Neutrophil (primary cell): ENCODE measurements at regions not wholly inside any gene's neighbourhood (a gene's known extent, or its start where the extent isn't known, plus 50 kb on each side); places are given as distances from the start of the nearest gene placed in this dataset.

Source experiments
- H3K27ac ChIP-seq: fragments of 200-600 bp; sonication (generic); 2 replicates; pipeline ENCODE4 v1.5.1; 2016; ENCODE audit warnings: mild to moderate bottlenecking, moderate library complexity
- H3K27me3 ChIP-seq: fragments of 200-600 bp; sonication (generic); 2 replicates; pipeline ENCODE4 v1.6.0; 2016; ENCODE audit warnings: mild to moderate bottlenecking
- H3K36me3 ChIP-seq: fragments of 200-600 bp; sonication (generic); 2 replicates; pipeline ENCODE4 v1.5.1; 2017
- H3K4me1 ChIP-seq, 2 experiments: fragments of 200-600 bp in 1 of 2; sonication (generic) in 1 of 2; 1 replicate in 1 of 2; 2 replicates in 1 of 2; pipeline versions ENCODE4 v1.5.1 to v1.6.1; 2013 to 2016; ENCODE audit warnings: low read depth in 1 of 2, low read length in 1 of 2, mild to moderate bottlenecking in 1 of 2, moderate library complexity in 1 of 2; ENCODE audit not compliant: control insufficient read depth in 1 of 2, insufficient read depth in 1 of 2
- H3K4me3 ChIP-seq, 2 experiments: fragments of 200-600 bp in 1 of 2; sonication (generic) in 1 of 2; 1 replicate in 1 of 2; 2 replicates in 1 of 2; pipeline ENCODE4 v1.5.1; 2013 to 2016; ENCODE audit warnings: low read depth in 1 of 2, low read length in 1 of 2, mild to moderate bottlenecking in 1 of 2, moderate library complexity in 1 of 2
- H3K9me3 ChIP-seq: fragments of 200-600 bp; sonication (generic); 2 replicates; pipeline ENCODE4 v1.5.1; 2016
- CTCF ChIP-seq: fragments of 200-600 bp; sonication (generic); IDR thresholded peaks from 2 replicates; pipeline ENCODE4 v1.5.1; 2016; ENCODE audit warnings: antibody characterized with exemption

DNA sequence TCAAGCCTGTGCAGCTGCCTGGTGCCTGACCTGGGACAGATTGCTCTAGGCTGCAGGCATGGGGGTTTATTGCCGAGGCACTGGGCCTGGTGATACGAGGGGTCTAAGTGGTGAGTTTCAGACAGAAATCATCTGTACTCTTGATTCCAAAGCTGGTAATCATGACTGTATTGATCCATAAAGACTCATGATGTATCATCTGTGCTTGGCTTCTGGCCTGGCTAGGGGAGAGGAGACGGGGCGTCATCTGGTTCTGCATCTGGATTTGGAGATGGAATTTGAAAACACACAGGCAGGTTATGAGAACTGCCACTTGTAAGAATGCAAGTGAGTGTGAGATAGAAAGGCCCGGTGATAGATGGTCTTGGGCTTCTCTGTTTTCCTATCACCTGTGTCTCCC, 337.4 kb upstream of the C2CD4B start:
- Histone ChIP-seq H3K4me1 (no peaks in the 10 kb centered on the region), H3K27ac (no peak overlapping the region), H3K4me3 (no peak overlapping the region), H3K9me3 (no peaks in the 10 kb centered on the region), H3K36me3 (no peaks in the 10 kb centered on the region), H3K27me3 (no peaks in the 10 kb centered on the region)
- no peak for TF ChIP-seq CTCF

GRCh38 chr15:62503451-62503850, 338.4 kb upstream of the C2CD4B start:
- H3K4me3 ChIP-seq, result no peak overlapping the region
- TF ChIP-seq CTCF, result no peak
- H3K27me3 ChIP-seq, result no peaks in the 10 kb centered on the region
- H3K36me3 ChIP-seq, result no peaks in the 10 kb centered on the region
- no peaks in the 10 kb centered on the region for H3K9me3 ChIP-seq
- H3K27ac ChIP-seq, result no peak overlapping the region
- no peaks in the 10 kb centered on the region for H3K4me1 ChIP-seq

- Histone ChIP-seq H3K27ac (no peak overlapping the region), H3K4me3 (no peak overlapping the region), H3K9me3 (no peaks in the 10 kb centered on the region), H3K27me3 (peaks cover 5% of the 10 kb centered on the region), H3K4me1 (no peaks in the 10 kb centered on the region), H3K36me3 (no peaks in the 10 kb centered on the region)
- no peak for TF ChIP-seq CTCF
These were observed 340.7 kb upstream of the C2CD4B start for GRCh38 chr15:62505762-62506161.

- H3K36me3 ChIP-seq, result no peaks in the 10 kb centered on the region
- H3K27me3 ChIP-seq, result peaks cover 5% of the 10 kb centered on the region
- no peaks in the 10 kb centered on the region for H3K4me1 ChIP-seq
- H3K9me3 ChIP-seq, result no peaks in the 10 kb centered on the region
- H3K4me3 ChIP-seq, result no peak overlapping the region
- no peak for TF ChIP-seq CTCF
- H3K27ac ChIP-seq, result no peak overlapping the region
These were observed 341.2 kb upstream of the C2CD4B start for GRCh38 chr15:62506217-62506805.

- H3K27ac ChIP-seq, result no peak overlapping the region
- H3K4me3 ChIP-seq, result no peak overlapping the region
- no peak for TF ChIP-seq CTCF
- H3K36me3 ChIP-seq, result no peaks in the 10 kb centered on the region
- no peaks in the 10 kb centered on the region for H3K4me1 ChIP-seq
- no peaks in the 10 kb centered on the region for H3K9me3 ChIP-seq
- peaks cover 11% of the 10 kb centered on the region for H3K27me3 ChIP-seq
These were observed 344.4 kb upstream of the C2CD4B start for GRCh38 chr15:62509395-62509958.
